ENCODE measurements at regions not wholly inside any gene's neighbourhood (a gene's known extent, or its start where the extent isn't known, plus 50 kb on each side); places are given as distances from the start of the nearest gene placed in this dataset.

DNA sequence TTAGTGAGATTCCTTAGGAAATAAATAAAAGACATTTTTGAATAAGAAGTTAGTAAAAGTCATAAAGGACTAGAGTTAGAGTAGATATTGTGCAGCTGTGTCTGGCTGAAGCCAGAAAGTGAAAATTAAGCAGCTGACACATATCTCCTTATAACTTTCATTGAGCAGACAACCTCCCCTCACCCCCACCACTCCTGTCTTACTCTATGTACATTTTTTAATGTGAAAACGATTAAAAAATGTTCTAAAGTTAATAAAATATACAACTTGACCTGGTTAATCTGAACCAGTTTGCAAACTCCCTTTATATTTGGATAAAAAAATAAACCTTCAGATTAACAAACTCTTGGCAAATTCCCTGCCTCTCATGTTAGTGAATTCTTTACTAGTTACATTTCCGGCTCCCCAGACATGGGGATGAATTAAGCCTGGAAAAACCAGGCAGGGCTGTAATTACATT, 462.8 kb downstream of the MEIS1 start:
- Histone ChIP-seq H3K23me2 (ENCODE audit: insufficient read length, low read depth, low read length, poor library complexity, severe bottlenecking) (no peaks in the 10 kb centered on the region), H3T11ph (ENCODE audit: low read length) (no peak overlapping the region), H2BK5ac (ENCODE audit: insufficient read length, low read length) (no peak overlapping the region), H4K20me1 (ENCODE audit: control insufficient read depth, insufficient read depth, insufficient read length) (no peaks in the 10 kb centered on the region), H3K4me2 (ENCODE audit: insufficient read depth, insufficient read length, low read length) (no peak overlapping the region), H2BK15ac (ENCODE audit: low read depth, low read length) (no peak overlapping the region), H4K5ac (ENCODE audit: insufficient read length, low read depth, low read length) (no peak overlapping the region), H3K56ac (ENCODE audit: insufficient read length, low read depth, low read length) (no peak overlapping the region), H4K91ac (ENCODE audit: insufficient read length, low read depth, low read length) (no peak overlapping the region), H3K79me1 (ENCODE audit: insufficient read depth, low read depth, low read length, poor library complexity, severe bottlenecking) (no peaks in the 10 kb centered on the region), H3K27me3 (ENCODE audit: insufficient read depth, low read length) (no peaks in the 10 kb centered on the region), H3K9ac (ENCODE audit: extremely low read depth, insufficient read length, low read length) (no peak overlapping the region), H3K4me1 (ENCODE audit: insufficient read depth, low read length) (no peaks in the 10 kb centered on the region), H2BK20ac (ENCODE audit: low read depth, low read length, poor library complexity, severe bottlenecking) (no peak overlapping the region), H3K23ac (ENCODE audit: insufficient read length, low read depth, low read length) (no peak overlapping the region), H3K14ac (ENCODE audit: insufficient read depth, low read length) (no peak overlapping the region), H3K18ac (ENCODE audit: insufficient read length, low read depth, low read length) (no peak overlapping the region), H3K9me3 (ENCODE audit: control insufficient read depth, low read depth, low read length) (no peaks in the 10 kb centered on the region), H3K4ac (ENCODE audit: low read depth, low read length) (no peak overlapping the region), H3K27ac (ENCODE audit: insufficient read length, low read depth, low read length) (no peak overlapping the region), H2AFZ (ENCODE audit: low read length) (no peak overlapping the region), H2BK120ac (ENCODE audit: low read depth, low read length, poor library complexity, severe bottlenecking) (no peak overlapping the region), H3K79me2 (ENCODE audit: insufficient read depth, low read length) (no peaks in the 10 kb centered on the region), H2BK12ac (ENCODE audit: insufficient read length, low read depth, low read length) (no peak overlapping the region), H2AK5ac (ENCODE audit: insufficient read length, low read length) (no peak overlapping the region), H4K8ac (replicated peaks; ENCODE audit: insufficient read length, low read depth, low read length) (no peak overlapping the region)
- Mint-ChIP-seq H3K27me3 (ENCODE audit: low read depth) (no peaks in the 10 kb centered on the region), H3K27ac (no peak overlapping the region), H3K4me1 (peaks cover 9 to 13% of the 10 kb centered on the region in 2 experiments), H3K36me3 (ENCODE audit: insufficient read depth in 1 of 3, low read depth in 3 of 3) (no peaks in the 10 kb centered on the region), H3K9me3 (no peaks in the 10 kb centered on the region), H3K4me3 (no peak overlapping the region)
- TF ChIP-seq, protein P1, sequence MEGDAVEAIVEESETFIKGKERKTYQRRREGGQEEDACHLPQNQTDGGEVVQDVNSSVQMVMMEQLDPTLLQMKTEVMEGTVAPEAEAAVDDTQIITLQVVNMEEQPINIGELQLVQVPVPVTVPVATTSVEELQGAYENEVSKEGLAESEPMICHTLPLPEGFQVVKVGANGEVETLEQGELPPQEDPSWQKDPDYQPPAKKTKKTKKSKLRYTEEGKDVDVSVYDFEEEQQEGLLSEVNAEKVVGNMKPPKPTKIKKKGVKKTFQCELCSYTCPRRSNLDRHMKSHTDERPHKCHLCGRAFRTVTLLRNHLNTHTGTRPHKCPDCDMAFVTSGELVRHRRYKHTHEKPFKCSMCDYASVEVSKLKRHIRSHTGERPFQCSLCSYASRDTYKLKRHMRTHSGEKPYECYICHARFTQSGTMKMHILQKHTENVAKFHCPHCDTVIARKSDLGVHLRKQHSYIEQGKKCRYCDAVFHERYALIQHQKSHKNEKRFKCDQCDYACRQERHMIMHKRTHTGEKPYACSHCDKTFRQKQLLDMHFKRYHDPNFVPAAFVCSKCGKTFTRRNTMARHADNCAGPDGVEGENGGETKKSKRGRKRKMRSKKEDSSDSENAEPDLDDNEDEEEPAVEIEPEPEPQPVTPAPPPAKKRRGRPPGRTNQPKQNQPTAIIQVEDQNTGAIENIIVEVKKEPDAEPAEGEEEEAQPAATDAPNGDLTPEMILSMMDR (conservative IDR thresholded peaks at IDR 0.05): no peak
- no CpG with 5 or more reads among the region's 2 CpGs for WGBS (ENCODE audit: extremely low coverage, insufficient read length, low lambda C conversion rate)
- DNase-seq: no peak

Data from H9 (cell line).